Parathyroid adenoma (tissue), 2 donors: ENCODE measurements at regions not wholly inside any gene's neighbourhood (a gene's known extent, or its start where the extent isn't known, plus 50 kb on each side); places are given as distances from the start of the nearest gene placed in this dataset.

Experiments used
- H2AFZ ChIP-seq: fragments of 300-600 bp; sonication (generic); one replicate; pipeline ENCODE4 v1.7.0; 2017; ENCODE audit warnings: antibody characterized with exemption, mild to moderate bottlenecking
- H3K27ac ChIP-seq: fragments of 300-600 bp; sonication (generic); one replicate; pipeline ENCODE4 v1.7.0; 2017
- H3K27me3 ChIP-seq: fragments of 300-600 bp; sonication (generic); one replicate; pipeline ENCODE4 v1.7.0; 2017; ENCODE audit warnings: low read length; ENCODE audit not compliant: control insufficient read depth, insufficient read depth
- H3K36me3 ChIP-seq: fragments of 300-600 bp; sonication (generic); one replicate; pipeline ENCODE4 v1.7.0; 2017; ENCODE audit warnings: low read length; ENCODE audit not compliant: control insufficient read depth, insufficient read depth
- H3K4me1 ChIP-seq: fragments of 300-600 bp; sonication (generic); one replicate; pipeline ENCODE4 v1.7.0; 2017; ENCODE audit warnings: control low read depth
- H3K4me2 ChIP-seq: fragments of 300-600 bp; sonication (generic); one replicate; pipeline ENCODE4 v1.7.0; 2017; ENCODE audit warnings: low read length
- H3K4me3 ChIP-seq: fragments of 300-600 bp; sonication (generic); one replicate; pipeline ENCODE4 v1.7.0; 2017; ENCODE audit warnings: low read depth, low read length
- H3K79me2 ChIP-seq: fragments of 300-600 bp; sonication (generic); one replicate; pipeline ENCODE4 v1.7.0; 2017; ENCODE audit warnings: control low read depth
- H3K9ac ChIP-seq: fragments of 300-600 bp; sonication (generic); one replicate; pipeline ENCODE4 v1.7.0; 2017; ENCODE audit warnings: mild to moderate bottlenecking
- H3K9me3 ChIP-seq: fragments of 300-600 bp; sonication (generic); one replicate; pipeline ENCODE4 v1.7.0; 2017; ENCODE audit warnings: low read length; ENCODE audit not compliant: control insufficient read depth
- CTCF ChIP-seq: fragments of 300-600 bp; sonication (generic); IDR thresholded peaks from one replicate; pipeline ENCODE4 v1.7.0; 2017; ENCODE audit warnings: antibody characterized with exemption, mild to moderate bottlenecking
- donor health status: primary hyperparathyroidism.

- Histone ChIP-seq H3K27ac (no peak overlapping the region), H3K27me3 (no peaks in the 10 kb centered on the region), H3K4me3 (no peak overlapping the region), H3K9ac (no peak overlapping the region), H3K79me2 (no peaks in the 10 kb centered on the region), H3K4me2 (no peak overlapping the region), H3K36me3 (no peaks in the 10 kb centered on the region), H3K9me3 (no peaks in the 10 kb centered on the region), H3K4me1 (no peaks in the 10 kb centered on the region), H2AFZ (no peak overlapping the region)
- TF ChIP-seq CTCF: no peak
Measured at GRCh38 chr6:98352348-98352747, 482.0 kb upstream of the POU3F2 start.

- Histone ChIP-seq H3K9me3 (no peaks in the 10 kb centered on the region), H3K4me2 (no peak overlapping the region), H3K4me3 (no peak overlapping the region), H3K27ac (no peak overlapping the region), H3K79me2 (no peaks in the 10 kb centered on the region), H3K4me1 (no peaks in the 10 kb centered on the region), H2AFZ (no peak overlapping the region), H3K9ac (no peak overlapping the region), H3K36me3 (no peaks in the 10 kb centered on the region), H3K27me3 (no peaks in the 10 kb centered on the region)
- TF ChIP-seq CTCF: no peak
Measured at GRCh38 chr6:98358173-98358572, 476.2 kb upstream of the POU3F2 start.

- Histone ChIP-seq H3K27ac (no peak overlapping the region), H3K4me2 (no peak overlapping the region), H3K9me3 (no peaks in the 10 kb centered on the region), H3K27me3 (no peaks in the 10 kb centered on the region), H3K9ac (no peak overlapping the region), H3K4me1 (no peaks in the 10 kb centered on the region), H2AFZ (no peak overlapping the region), H3K36me3 (no peaks in the 10 kb centered on the region), H3K4me3 (no peak overlapping the region), H3K79me2 (no peaks in the 10 kb centered on the region)
- no peak for TF ChIP-seq CTCF
Measured at GRCh38 chr6:98366371-98366770, 468.0 kb upstream of the POU3F2 start.

- Histone ChIP-seq H3K27ac (no peak overlapping the region), H3K79me2 (no peaks in the 10 kb centered on the region), H3K4me1 (no peaks in the 10 kb centered on the region), H2AFZ (no peak overlapping the region), H3K27me3 (no peaks in the 10 kb centered on the region), H3K9ac (no peak overlapping the region), H3K9me3 (no peaks in the 10 kb centered on the region), H3K4me2 (no peak overlapping the region), H3K4me3 (no peak overlapping the region), H3K36me3 (no peaks in the 10 kb centered on the region)
- TF ChIP-seq CTCF: no peak
Measured at GRCh38 chr6:98380589-98380988, 453.8 kb upstream of the POU3F2 start.

GRCh38 chr6:98382246-98382645 lies 452.1 kb upstream of the POU3F2 start:
- no peaks in the 10 kb centered on the region for H3K4me1 ChIP-seq

More at GRCh38 chr6:98382246-98382645, 452.1 kb upstream of the POU3F2 start:
- no peak overlapping the region for H3K9ac ChIP-seq
- no peak overlapping the region for H3K4me3 ChIP-seq
- no peak overlapping the region for H2AFZ ChIP-seq
- H3K9me3 ChIP-seq: no peaks in the 10 kb centered on the region
- no peaks in the 10 kb centered on the region for H3K36me3 ChIP-seq
- no peak for TF ChIP-seq CTCF
- no peak overlapping the region for H3K4me2 ChIP-seq
- no peak overlapping the region for H3K27ac ChIP-seq
- H3K27me3 ChIP-seq: no peaks in the 10 kb centered on the region
- no peaks in the 10 kb centered on the region for H3K79me2 ChIP-seq
